Cerebellar nuclear complex (tissue), 1 donor: ENCODE measurements at regions not wholly inside any gene's neighbourhood (a gene's known extent, or its start where the extent isn't known, plus 50 kb on each side); places are given as distances from the start of the nearest gene placed in this dataset.

ENCODE experiments used
- DNase-seq, 2 experiments: peaks; one replicate each; lab custom pipeline; 2025; lab: John Stamatoyannopoulos, UW

- DNase-seq: no peak
These were observed 365.5 kb upstream of the SYT4 start for GRCh38 chr18:43642727-43643330.

DNA sequence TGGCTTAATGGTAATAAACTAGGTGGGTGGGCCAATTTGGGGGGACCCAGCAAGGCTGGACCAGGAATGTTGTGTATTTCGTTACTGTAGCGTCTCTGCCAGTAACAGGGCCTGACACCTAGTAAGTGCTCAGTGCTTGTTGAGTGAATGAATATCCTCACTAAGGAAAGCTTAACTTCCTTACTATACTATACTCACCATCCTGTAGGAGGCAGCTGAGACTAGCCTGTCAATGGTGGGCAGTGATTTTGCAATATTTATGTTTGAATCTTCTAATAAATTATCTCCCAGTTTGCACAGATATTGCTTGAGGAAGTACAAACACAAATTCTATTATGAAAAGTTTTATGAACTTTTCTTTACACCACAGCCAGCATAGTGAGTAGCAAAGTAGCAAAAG lies 370.7 kb upstream of the SYT4 start:
- no peak for DNase-seq

GRCh38 chr18:43649649-43650357 lies 372.5 kb upstream of the SYT4 start:
- no peak for DNase-seq

DNA sequence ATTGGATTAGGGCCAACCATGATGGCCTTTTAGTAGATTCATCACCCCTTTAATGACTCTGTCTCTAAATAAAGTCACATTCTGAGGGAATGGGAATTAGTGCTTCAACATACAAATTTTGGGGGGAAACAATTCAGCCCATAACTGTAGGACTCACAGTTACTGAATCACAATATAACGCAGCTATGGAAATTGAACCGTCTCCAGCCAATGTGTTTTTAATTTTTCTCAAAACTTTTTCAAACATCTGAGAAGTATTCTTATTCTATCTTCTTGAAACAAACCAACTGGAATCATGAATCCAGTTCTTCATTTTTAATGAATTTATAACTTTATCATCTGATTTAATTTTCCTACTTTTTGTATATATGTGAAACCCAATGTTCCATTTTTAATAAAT lies 373.1 kb upstream of the SYT4 start:
- no peak for DNase-seq

- no peak for DNase-seq
These were observed 373.8 kb upstream of the SYT4 start for GRCh38 chr18:43651057-43651456.

DNA sequence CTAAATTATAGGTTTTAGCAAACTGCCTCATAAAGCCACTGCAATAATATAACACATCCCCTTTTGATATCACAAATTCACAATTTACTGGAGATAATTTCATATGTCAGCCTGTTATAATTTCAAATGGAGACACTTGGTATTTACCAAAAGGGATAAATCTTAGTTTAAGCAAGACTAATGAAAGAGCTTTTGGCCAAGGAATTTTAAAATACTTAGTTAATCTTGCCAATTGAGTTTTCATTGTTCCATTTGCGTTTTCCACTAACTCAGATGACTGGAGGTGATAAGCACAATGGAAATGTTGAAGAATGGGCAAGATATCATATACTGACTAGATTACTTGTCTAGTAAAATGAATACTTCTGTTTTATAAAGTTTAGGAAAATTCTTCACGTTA lies 379.3 kb upstream of the SYT4 start:
- DNase-seq: no peak

GRCh38 chr18:43661570-43661969 lies 384.3 kb upstream of the SYT4 start:
- DNase-seq: no peak

- no peak for DNase-seq
These were observed 385.4 kb upstream of the SYT4 start for GRCh38 chr18:43662657-43663056.

DNA sequence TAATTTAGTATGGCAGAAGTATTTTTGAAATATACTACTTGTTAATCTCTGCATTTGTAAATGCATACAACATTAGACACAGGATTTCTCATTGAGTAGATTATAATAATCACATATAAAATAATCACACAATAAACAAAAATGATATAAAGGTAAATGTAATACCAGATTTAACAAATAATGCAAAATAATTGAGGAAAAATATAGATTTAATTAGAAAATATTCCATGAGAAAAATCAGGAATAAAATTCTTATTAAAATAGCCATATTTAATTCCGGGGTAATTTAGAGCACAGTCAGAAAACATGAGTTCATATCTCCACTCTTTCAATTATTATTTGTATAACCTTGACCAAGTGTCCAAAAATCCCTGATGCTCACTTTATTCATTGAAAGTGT lies 385.9 kb upstream of the SYT4 start:
- no peak for DNase-seq

DNA sequence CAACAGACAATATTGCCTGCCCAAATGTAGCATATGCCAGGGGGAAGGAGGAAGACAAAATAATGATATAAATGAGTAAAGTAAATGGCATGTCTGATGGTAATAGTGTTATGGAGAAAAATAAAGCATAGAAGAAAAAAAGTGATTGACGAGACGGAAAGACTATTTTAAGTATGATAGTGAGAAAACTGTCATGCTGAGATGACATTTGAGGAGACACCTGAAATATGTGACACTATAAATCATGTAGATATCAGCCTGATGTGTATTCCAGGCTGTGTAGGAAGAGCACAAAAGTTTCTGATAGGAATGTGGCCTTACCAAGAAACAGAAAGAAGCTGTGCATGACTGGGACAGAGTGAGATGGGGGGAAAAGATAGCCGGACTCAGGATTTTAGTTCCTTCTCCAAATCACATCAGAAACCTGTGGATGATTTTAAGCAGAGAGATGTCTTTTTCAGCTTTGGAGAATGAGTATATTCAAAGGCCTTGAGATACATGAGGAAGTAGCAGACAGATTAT lies 387.3 kb upstream of the SYT4 start:
- no peak for DNase-seq

- DNase-seq: no peak
These were observed 388.0 kb upstream of the SYT4 start for GRCh38 chr18:43665105-43665788.

GRCh38 chr18:43668866-43669265 lies 391.6 kb upstream of the SYT4 start:
- DNase-seq: no peak

GRCh38 chr18:43671431-43671830 lies 394.1 kb upstream of the SYT4 start:
- DNase-seq: no peak

DNA sequence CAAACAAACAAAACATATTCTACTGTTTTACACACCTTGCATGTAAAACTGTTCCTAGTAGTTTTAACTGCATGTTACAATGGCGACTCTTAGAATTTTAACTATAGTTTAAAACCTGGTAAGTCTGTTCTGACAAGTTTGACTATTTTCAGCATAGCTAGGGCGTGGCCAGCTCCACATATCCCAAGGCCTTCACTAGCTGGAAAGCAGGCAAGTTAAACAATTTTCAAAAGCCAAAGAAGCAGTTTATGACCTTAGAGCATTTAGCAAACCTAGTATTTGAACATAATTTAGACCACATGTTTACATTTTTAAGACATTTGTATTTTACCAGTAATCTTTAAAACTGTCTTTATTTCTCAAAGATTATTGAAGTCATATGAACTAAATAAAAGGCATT lies 402.8 kb upstream of the SYT4 start:
- DNase-seq: no peak

GRCh38 chr18:43681661-43682060 lies 404.4 kb upstream of the SYT4 start:
- no peak for DNase-seq

GRCh38 chr18:43682196-43682595 lies 404.9 kb upstream of the SYT4 start:
- DNase-seq: no peak

- DNase-seq: no peak
These were observed 409.4 kb upstream of the SYT4 start for GRCh38 chr18:43686709-43687108.

DNA sequence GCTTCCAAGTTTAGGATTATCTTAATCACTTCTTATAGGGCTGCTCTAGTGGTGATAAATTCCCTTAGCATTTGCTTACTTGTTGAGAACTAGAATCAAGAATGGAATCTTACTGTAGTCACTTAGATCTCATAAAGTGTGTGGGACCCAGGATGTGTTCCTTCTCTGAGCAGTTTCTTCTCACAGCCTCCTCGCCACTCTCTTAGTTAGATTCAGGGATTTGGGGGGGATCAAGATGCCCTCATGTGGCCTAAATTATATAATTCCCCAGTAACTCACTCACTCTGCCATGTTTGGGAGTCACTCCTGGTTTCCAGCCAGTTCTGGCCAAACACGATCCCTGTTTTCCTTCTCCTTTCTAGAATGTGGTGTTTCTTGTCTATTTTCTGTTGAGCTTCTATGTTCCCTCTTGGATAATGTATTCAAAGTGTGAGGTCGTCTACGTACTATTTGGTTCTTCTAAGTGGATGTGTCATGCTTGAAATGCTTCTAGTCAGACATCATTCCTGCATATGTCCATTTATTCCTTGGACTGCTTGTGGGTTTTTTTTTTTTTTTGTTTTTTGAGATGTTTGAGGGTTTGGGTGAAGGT lies 414.9 kb upstream of the SYT4 start:
- no peak for DNase-seq

DNA sequence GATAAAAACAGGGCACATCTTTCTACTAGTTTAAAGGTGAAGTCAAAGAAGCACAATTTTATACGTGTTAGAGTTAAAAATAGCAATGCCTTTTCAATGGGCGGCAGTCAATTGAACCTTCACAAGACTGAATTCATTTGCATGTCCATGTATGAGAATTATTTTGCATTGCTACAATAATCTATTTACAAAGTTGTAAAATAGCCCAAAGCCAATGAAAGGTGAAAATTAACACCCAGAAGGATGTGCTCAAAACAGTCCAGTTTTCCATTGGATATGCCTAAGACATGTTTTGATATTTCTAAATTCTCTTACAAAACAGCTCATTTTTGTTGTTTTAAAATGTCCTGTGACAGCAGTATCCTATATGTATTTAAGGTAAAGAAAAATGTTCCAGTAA lies 425.1 kb upstream of the SYT4 start:
- DNase-seq: no peak

- DNase-seq: no peak
These were observed 425.8 kb upstream of the SYT4 start for GRCh38 chr18:43703050-43703449.

- no peak for DNase-seq
These were observed 428.6 kb upstream of the SYT4 start for GRCh38 chr18:43705850-43706249.

DNA sequence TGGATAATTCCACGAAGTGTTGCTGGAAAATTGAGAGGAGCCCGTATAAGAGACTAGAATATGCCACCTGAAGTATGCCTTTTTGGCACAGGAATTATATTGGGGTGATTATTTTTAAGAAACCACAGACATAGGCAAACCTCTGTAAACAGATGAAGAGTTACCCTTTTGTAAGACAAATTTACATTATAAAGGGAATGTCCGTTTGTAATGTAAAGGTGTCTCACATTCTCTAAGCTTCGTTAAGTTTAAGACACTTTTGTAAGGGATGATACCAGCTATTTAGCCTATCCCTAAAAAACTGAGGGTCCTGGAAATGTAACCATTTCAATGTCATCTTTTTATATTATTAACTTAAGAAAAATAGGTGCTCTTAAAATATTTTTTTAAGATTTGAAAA lies 432.8 kb upstream of the SYT4 start:
- no peak for DNase-seq
